C4-2B (cell line): ENCODE measurements at regions not wholly inside any gene's neighbourhood (a gene's known extent, or its start where the extent isn't known, plus 50 kb on each side); places are given as distances from the start of the nearest gene placed in this dataset.

Source experiments
- H3K27ac ChIP-seq: fragments of 450-650 bp; 2 replicates; pipeline ENCODE4 v1.5.1; 2017
- CTCF ChIP-seq: fragments of 450-650 bp; conservative IDR thresholded peaks from 2 replicates; pipeline ENCODE4 v1.5.1; 2017; ENCODE audit warnings: mild to moderate bottlenecking
- ZFX ChIP-seq: fragments of 450-650 bp; IDR thresholded peaks from 2 replicates; pipeline ENCODE4 v1.6.1; 2017

GRCh38 chr20:12594410-12595088, 414.2 kb upstream of the SPTLC3 start:
- TF ChIP-seq ZFX (no peak), CTCF (no peak)
- H3K27ac ChIP-seq, result no peak overlapping the region

- no peak for TF ChIP-seq CTCF
- no peak for TF ChIP-seq ZFX
- no peak overlapping the region for H3K27ac ChIP-seq
Observed at GRCh38 chr20:12595841-12596240, 412.9 kb upstream of the SPTLC3 start.

- TF ChIP-seq ZFX (no peak), CTCF (no peak)
- H3K27ac ChIP-seq, result no peak overlapping the region
Observed at GRCh38 chr20:12596863-12597262, 411.9 kb upstream of the SPTLC3 start.

- H3K27ac ChIP-seq, result no peak overlapping the region
- TF ChIP-seq ZFX, result no peak
- TF ChIP-seq CTCF, result no peak
Observed at GRCh38 chr20:12597551-12597950, 411.2 kb upstream of the SPTLC3 start.

GRCh38 chr20:12598894-12599293, 409.9 kb upstream of the SPTLC3 start:
- H3K27ac ChIP-seq, result no peak overlapping the region
- TF ChIP-seq ZFX (no peak), CTCF (no peak)

- no peak overlapping the region for H3K27ac ChIP-seq
- no peak for TF ChIP-seq ZFX
- TF ChIP-seq CTCF, result no peak
Observed at GRCh38 chr20:12599494-12599893, 409.3 kb upstream of the SPTLC3 start.

GRCh38 chr20:12605751-12606150, 403.0 kb upstream of the SPTLC3 start:
- TF ChIP-seq ZFX, result no peak
- TF ChIP-seq CTCF, result no peak
- no peak overlapping the region for H3K27ac ChIP-seq
